Right atrium auricular region (tissue), 2 donors: ENCODE measurements at regions not wholly inside any gene's neighbourhood (a gene's known extent, or its start where the extent isn't known, plus 50 kb on each side); places are given as distances from the start of the nearest gene placed in this dataset.

Experiments
- DNase-seq: peaks from one replicate; pipeline ENCODE4 v3.0.0-alpha.2; 2019; ENCODE audit warnings: low spot score
- H3K27ac ChIP-seq, 2 donors: fragments of 200-600 bp; sonication (generic); 1 replicate in 1 of 2; 2 replicates in 1 of 2; pipeline ENCODE4 v1.5.1; 2016 to 2019
- H3K27me3 ChIP-seq, 2 donors: fragments of 200-600 bp; sonication (generic); one replicate each; pipeline versions ENCODE4 v1.5.1 to v1.6.0; 2017 to 2019
- H3K36me3 ChIP-seq: fragments of 200-600 bp; sonication (generic); one replicate; pipeline ENCODE4 v1.5.1; 2016
- H3K4me1 ChIP-seq, 2 donors: fragments of 200-600 bp; sonication (generic); one replicate each; pipeline versions ENCODE4 v1.5.1 to v1.6.0; 2017 to 2019
- H3K4me3 ChIP-seq, 2 donors: fragments of 200-600 bp; sonication (generic); 1 replicate in 1 of 2; 2 replicates in 1 of 2; pipeline ENCODE4 v1.5.1; 2017 to 2019; ENCODE audit warnings: mild to moderate bottlenecking in 1 of 2, moderate library complexity in 1 of 2
- H3K9me3 ChIP-seq, 2 donors: fragments of 200-600 bp; sonication (generic); one replicate each; pipeline ENCODE4 v1.5.1; 2019
- CTCF ChIP-seq, 2 donors: fragments of 200-600 bp; sonication (generic); IDR thresholded peaks; one replicate each; pipeline ENCODE4 v1.5.1; 2019; ENCODE audit warnings: antibody characterized with exemption in 2 of 2

GRCh38 chr1:10857687-10858086, 61.2 kb upstream of the CASZ1 start:
- H3K4me3 ChIP-seq: no peak overlapping the region
- H3K4me1 ChIP-seq: peaks cover 0 to 43% of the 10 kb centered on the region in 2 donors
- peak overlapping the region; percentile 73 to 88 for H3K27ac ChIP-seq
- TF ChIP-seq CTCF (IDR thresholded peaks at IDR 0.05): no peak
- no peaks in the 10 kb centered on the region for H3K9me3 ChIP-seq
- H3K36me3 ChIP-seq: no peaks in the 10 kb centered on the region
- DNase-seq: no peak
- H3K27me3 ChIP-seq: no peaks in the 10 kb centered on the region

GRCh38 chr1:10860218-10860617, 63.8 kb upstream of the CASZ1 start:
- peaks cover 0 to 49% of the 10 kb centered on the region in 2 donors for H3K4me1 ChIP-seq
- H3K27me3 ChIP-seq: no peaks in the 10 kb centered on the region
- peak overlapping the region; percentile 60 to 74 for H3K27ac ChIP-seq
- H3K36me3 ChIP-seq: no peaks in the 10 kb centered on the region
- H3K9me3 ChIP-seq: no peaks in the 10 kb centered on the region
- TF ChIP-seq CTCF (IDR thresholded peaks at IDR 0.05): no peak
- DNase-seq: no peak
- H3K4me3 ChIP-seq: no peak overlapping the region

GRCh38 chr1:10860682-10861081, 64.2 kb upstream of the CASZ1 start:
- TF ChIP-seq CTCF (IDR thresholded peaks at IDR 0.05): no peak
- Histone ChIP-seq H3K9me3 (no peaks in the 10 kb centered on the region), H3K4me1 (peaks cover 0 to 49% of the 10 kb centered on the region in 2 donors), H3K27me3 (no peaks in the 10 kb centered on the region), H3K36me3 (no peaks in the 10 kb centered on the region), H3K27ac (peak overlapping the region; percentile 60 to 74), H3K4me3 (no peak overlapping the region)
- no peak for DNase-seq

- no peak overlapping the region for H3K4me3 ChIP-seq
- no peaks in the 10 kb centered on the region for H3K27me3 ChIP-seq
- no peaks in the 10 kb centered on the region for H3K9me3 ChIP-seq
- H3K27ac ChIP-seq: peak overlapping the region; percentile 60 to 74
- DNase-seq: no peak
- H3K4me1 ChIP-seq: peaks cover 0 to 49% of the 10 kb centered on the region in 2 donors
- no peak for TF ChIP-seq CTCF (IDR thresholded peaks at IDR 0.05)
- H3K36me3 ChIP-seq: no peaks in the 10 kb centered on the region
Measured at GRCh38 chr1:10861822-10862221, 65.4 kb upstream of the CASZ1 start.

- TF ChIP-seq CTCF (IDR thresholded peaks at IDR 0.05): no peak
- H3K27me3 ChIP-seq: no peaks in the 10 kb centered on the region
- H3K4me1 ChIP-seq: peaks cover 0 to 48% of the 10 kb centered on the region in 2 donors
- peak overlapping the region; percentile 60 to 74 for H3K27ac ChIP-seq
- no peaks in the 10 kb centered on the region for H3K36me3 ChIP-seq
- no peak overlapping the region for H3K4me3 ChIP-seq
- no peak for DNase-seq
- no peaks in the 10 kb centered on the region for H3K9me3 ChIP-seq
Measured at GRCh38 chr1:10862743-10863335, 66.4 kb upstream of the CASZ1 start.

GRCh38 chr1:10863886-10864285, 67.4 kb upstream of the CASZ1 start:
- no peak overlapping the region for H3K27ac ChIP-seq
- H3K36me3 ChIP-seq: no peaks in the 10 kb centered on the region
- H3K4me3 ChIP-seq: no peak overlapping the region
- H3K4me1 ChIP-seq: peaks cover 0 to 42% of the 10 kb centered on the region in 2 donors
- no peak for DNase-seq
- H3K27me3 ChIP-seq: no peaks in the 10 kb centered on the region
- H3K9me3 ChIP-seq: no peaks in the 10 kb centered on the region
- TF ChIP-seq CTCF (IDR thresholded peaks at IDR 0.05): no peak
